ENCODE measurements at regions not wholly inside any gene's neighbourhood (a gene's known extent, or its start where the extent isn't known, plus 50 kb on each side); places are given as distances from the start of the nearest gene placed in this dataset.

DNA sequence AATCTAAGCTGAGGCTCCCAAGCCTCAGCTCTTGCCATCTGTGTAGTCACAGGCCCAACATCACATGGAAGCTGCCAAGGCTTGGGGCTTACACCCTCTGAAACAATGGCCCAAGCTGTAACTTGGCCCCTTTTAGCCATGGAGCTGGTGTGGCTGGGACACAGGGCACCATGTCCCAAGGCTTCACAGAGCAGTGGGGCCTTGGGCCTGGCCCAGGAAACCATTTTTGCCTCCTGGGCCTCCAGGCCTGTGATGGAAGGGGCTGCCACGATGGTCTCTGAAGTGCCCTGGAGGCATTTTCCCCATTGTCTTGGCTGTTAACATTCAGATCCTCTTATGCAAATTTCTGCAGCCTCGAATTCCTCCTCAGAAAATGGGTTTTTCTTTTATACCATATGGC is 952.3 kb upstream of the GOT2 start:
- TF ChIP-seq, protein P1, sequence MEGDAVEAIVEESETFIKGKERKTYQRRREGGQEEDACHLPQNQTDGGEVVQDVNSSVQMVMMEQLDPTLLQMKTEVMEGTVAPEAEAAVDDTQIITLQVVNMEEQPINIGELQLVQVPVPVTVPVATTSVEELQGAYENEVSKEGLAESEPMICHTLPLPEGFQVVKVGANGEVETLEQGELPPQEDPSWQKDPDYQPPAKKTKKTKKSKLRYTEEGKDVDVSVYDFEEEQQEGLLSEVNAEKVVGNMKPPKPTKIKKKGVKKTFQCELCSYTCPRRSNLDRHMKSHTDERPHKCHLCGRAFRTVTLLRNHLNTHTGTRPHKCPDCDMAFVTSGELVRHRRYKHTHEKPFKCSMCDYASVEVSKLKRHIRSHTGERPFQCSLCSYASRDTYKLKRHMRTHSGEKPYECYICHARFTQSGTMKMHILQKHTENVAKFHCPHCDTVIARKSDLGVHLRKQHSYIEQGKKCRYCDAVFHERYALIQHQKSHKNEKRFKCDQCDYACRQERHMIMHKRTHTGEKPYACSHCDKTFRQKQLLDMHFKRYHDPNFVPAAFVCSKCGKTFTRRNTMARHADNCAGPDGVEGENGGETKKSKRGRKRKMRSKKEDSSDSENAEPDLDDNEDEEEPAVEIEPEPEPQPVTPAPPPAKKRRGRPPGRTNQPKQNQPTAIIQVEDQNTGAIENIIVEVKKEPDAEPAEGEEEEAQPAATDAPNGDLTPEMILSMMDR (IDR thresholded peaks at IDR 0.05), result no peak
- TF ChIP-seq EP300 (IDR thresholded peaks at IDR 0.05) (no peak), POLR2AphosphoS5 (IDR thresholded peaks at IDR 0.05) (no peak), POLR2A (IDR thresholded peaks at IDR 0.05; ENCODE audit: low read depth) (no peak)
